ENCODE measurements at regions not wholly inside any gene's neighbourhood (a gene's known extent, or its start where the extent isn't known, plus 50 kb on each side); places are given as distances from the start of the nearest gene placed in this dataset.

DNA sequence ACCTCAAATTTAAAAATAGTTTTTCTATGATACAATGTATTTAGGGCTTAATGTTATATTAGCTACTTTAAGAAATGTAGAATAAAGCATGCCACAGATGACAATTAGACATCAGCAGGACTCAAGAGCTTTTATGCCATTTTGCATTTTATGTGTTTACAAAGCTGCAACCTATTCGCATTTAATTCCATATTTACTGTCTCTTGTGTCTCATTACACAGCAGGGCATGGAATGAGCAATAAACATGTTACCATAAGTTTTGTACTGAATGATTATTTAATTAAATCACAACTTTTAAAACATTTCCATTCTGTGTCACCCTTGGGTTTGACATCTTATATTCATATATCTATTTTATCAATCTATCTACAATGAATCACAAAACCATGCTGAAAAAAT is 1756.9 kb downstream of the PCDH9 start:
- ChIA-PET CTCF (no interaction called here), POLR2A (no interaction called here), RAD21 (ENCODE audit: low non-redundant PET in 1 of 2, low total read pairs in 2 of 2, uncharacterized antibody in 2 of 2, unreplicated experiment in 2 of 2) (no interaction called here)
- no peaks in the 10 kb centered on the region for H4K20me1 ChIP-seq (ENCODE audit: insufficient read depth)
- no peaks in the 10 kb centered on the region for H3K4me1 ChIP-seq (ENCODE audit: control insufficient read depth in 1 of 2, insufficient read depth in 2 of 2, low read length in 2 of 2)
- ATAC-seq (no peak), DNase-seq (ENCODE audit: low read depth, low spot score) (no peak)
- H3K9me3 ChIP-seq (ENCODE audit: control insufficient read depth in 1 of 2, insufficient read depth in 1 of 2, low read depth in 1 of 2, low read length in 2 of 2), result no peaks in the 10 kb centered on the region
- no peak overlapping the region for H2AFZ ChIP-seq (ENCODE audit: low read depth, low read length, poor library complexity, severe bottlenecking)
- H3K9me2 ChIP-seq (ENCODE audit: insufficient read depth), result no peaks in the 10 kb centered on the region
- no peak overlapping the region for H3K27ac ChIP-seq (ENCODE audit: low read depth, low read length)
- H3K27me3 ChIP-seq (ENCODE audit: insufficient read depth, low read length), result no peaks in the 10 kb centered on the region
- no peak overlapping the region for H3K4me2 ChIP-seq (ENCODE audit: low read length)
- TF ChIP-seq, protein P1, sequence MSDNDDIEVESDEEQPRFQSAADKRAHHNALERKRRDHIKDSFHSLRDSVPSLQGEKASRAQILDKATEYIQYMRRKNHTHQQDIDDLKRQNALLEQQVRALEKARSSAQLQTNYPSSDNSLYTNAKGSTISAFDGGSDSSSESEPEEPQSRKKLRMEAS (IDR thresholded peaks at IDR 0.05), result no peak
- TF ChIP-seq TCF7L2 (IDR thresholded peaks at IDR 0.05; ENCODE audit: borderline replicate concordance, extremely low read depth, insufficient read depth, insufficient read length) (no peak), EGR1 (IDR thresholded peaks at IDR 0.05; ENCODE audit: low read depth) (no peak), POLR2A (IDR thresholded peaks at IDR 0.05; ENCODE audit: borderline replicate concordance, extremely low read depth, insufficient read depth, insufficient read length) (no peak), ELF1 (IDR thresholded peaks at IDR 0.05; ENCODE audit: borderline replicate concordance, low read depth) (no peak), ZNF274 (IDR thresholded peaks at IDR 0.05; ENCODE audit: low read depth, low read length) (no peak), EZH2 (IDR thresholded peaks at IDR 0.05) (no peak), CEBPB (IDR thresholded peaks at IDR 0.05; ENCODE audit: low read depth) (no peak), RAD21 (IDR thresholded peaks at IDR 0.05; ENCODE audit: low read depth) (no peak), EZH2phosphoT487 (IDR thresholded peaks at IDR 0.05; ENCODE audit: borderline replicate concordance) (no peak), FOSL1 (IDR thresholded peaks at IDR 0.05; ENCODE audit: low read depth) (no peak), SIN3A (IDR thresholded peaks at IDR 0.05; ENCODE audit: low read depth) (no peak), SRF (IDR thresholded peaks at IDR 0.05; ENCODE audit: low read depth) (no peak), POLR2AphosphoS5 (IDR thresholded peaks at IDR 0.05; ENCODE audit: low read depth, low read length) (no peak), JUND (IDR thresholded peaks at IDR 0.05) (no peak), SP1 (IDR thresholded peaks at IDR 0.05; ENCODE audit: low read depth) (no peak)
- TF ChIP-seq, protein P2, sequence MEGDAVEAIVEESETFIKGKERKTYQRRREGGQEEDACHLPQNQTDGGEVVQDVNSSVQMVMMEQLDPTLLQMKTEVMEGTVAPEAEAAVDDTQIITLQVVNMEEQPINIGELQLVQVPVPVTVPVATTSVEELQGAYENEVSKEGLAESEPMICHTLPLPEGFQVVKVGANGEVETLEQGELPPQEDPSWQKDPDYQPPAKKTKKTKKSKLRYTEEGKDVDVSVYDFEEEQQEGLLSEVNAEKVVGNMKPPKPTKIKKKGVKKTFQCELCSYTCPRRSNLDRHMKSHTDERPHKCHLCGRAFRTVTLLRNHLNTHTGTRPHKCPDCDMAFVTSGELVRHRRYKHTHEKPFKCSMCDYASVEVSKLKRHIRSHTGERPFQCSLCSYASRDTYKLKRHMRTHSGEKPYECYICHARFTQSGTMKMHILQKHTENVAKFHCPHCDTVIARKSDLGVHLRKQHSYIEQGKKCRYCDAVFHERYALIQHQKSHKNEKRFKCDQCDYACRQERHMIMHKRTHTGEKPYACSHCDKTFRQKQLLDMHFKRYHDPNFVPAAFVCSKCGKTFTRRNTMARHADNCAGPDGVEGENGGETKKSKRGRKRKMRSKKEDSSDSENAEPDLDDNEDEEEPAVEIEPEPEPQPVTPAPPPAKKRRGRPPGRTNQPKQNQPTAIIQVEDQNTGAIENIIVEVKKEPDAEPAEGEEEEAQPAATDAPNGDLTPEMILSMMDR (IDR thresholded peaks at IDR 0.05 in 2 of 3, conservative IDR thresholded peaks at IDR 0.05 in 1 of 3; ENCODE audit: borderline replicate concordance in 1 of 3, insufficient read depth in 1 of 3, low read depth in 2 of 3, low read length in 2 of 3), result no peak
- TF ChIP-seq, protein P3, sequence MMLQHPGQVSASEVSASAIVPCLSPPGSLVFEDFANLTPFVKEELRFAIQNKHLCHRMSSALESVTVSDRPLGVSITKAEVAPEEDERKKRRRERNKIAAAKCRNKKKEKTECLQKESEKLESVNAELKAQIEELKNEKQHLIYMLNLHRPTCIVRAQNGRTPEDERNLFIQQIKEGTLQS (IDR thresholded peaks at IDR 0.05), result no peak
- TF ChIP-seq, protein P4, sequence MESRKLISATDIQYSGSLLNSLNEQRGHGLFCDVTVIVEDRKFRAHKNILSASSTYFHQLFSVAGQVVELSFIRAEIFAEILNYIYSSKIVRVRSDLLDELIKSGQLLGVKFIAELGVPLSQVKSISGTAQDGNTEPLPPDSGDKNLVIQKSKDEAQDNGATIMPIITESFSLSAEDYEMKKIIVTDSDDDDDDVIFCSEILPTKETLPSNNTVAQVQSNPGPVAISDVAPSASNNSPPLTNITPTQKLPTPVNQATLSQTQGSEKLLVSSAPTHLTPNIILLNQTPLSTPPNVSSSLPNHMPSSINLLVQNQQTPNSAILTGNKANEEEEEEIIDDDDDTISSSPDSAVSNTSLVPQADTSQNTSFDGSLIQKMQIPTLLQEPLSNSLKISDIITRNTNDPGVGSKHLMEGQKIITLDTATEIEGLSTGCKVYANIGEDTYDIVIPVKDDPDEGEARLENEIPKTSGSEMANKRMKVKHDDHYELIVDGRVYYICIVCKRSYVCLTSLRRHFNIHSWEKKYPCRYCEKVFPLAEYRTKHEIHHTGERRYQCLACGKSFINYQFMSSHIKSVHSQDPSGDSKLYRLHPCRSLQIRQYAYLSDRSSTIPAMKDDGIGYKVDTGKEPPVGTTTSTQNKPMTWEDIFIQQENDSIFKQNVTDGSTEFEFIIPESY (IDR thresholded peaks at IDR 0.05; ENCODE audit: extremely low read depth, insufficient replicate concordance, low read length), result no peak
- H3K9ac ChIP-seq (ENCODE audit: low read length), result no peak overlapping the region
- H3K79me2 ChIP-seq (ENCODE audit: insufficient read depth, low read length), result no peaks in the 10 kb centered on the region
- no TSS peak for BruUV-seq (replicated peaks)
- intact Hi-C loops (cut with micrococcal nuclease), result no loop called here
- no peaks in the 10 kb centered on the region for H3K36me3 ChIP-seq (ENCODE audit: control insufficient read depth in 1 of 2, insufficient read depth in 2 of 2, low read length in 2 of 2)
- no peak overlapping the region for H3K4me3 ChIP-seq (replicated peaks in 1 of 2; ENCODE audit: low read depth in 1 of 2, low read length in 2 of 2)

Measured in HCT116 (cell line).